Endothelial cell (in vitro differentiated cells): ENCODE measurements at regions not wholly inside any gene's neighbourhood (a gene's known extent, or its start where the extent isn't known, plus 50 kb on each side); places are given as distances from the start of the nearest gene placed in this dataset.

Source experiments
- DNase-seq: peaks from one replicate; pipeline ENCODE4 v3.0.0; 2021; ENCODE audit warnings: low spot score
- H3K27ac Mint-ChIP-seq: one replicate; pipeline ENCODE4 v1.8.0; 2021; ENCODE audit warnings: mixed read lengths, inconsistent platforms; ENCODE audit not compliant: unreplicated experiment
- H3K27me3 Mint-ChIP-seq: one replicate; pipeline ENCODE4 v1.8.0; 2021; ENCODE audit warnings: mild to moderate bottlenecking, moderate library complexity, mixed read lengths, inconsistent platforms; ENCODE audit not compliant: unreplicated experiment
- H3K36me3 Mint-ChIP-seq: one replicate; pipeline ENCODE4 v1.8.0; 2021; ENCODE audit warnings: mild to moderate bottlenecking, low read depth, mixed read lengths, inconsistent platforms; ENCODE audit not compliant: unreplicated experiment
- H3K4me1 Mint-ChIP-seq: one replicate; pipeline ENCODE4 v1.8.0; 2021; ENCODE audit warnings: mild to moderate bottlenecking, mixed read lengths, inconsistent platforms; ENCODE audit not compliant: unreplicated experiment
- H3K4me3 Mint-ChIP-seq: one replicate; pipeline ENCODE4 v1.8.0; 2021; ENCODE audit warnings: mild to moderate bottlenecking, mixed read lengths, inconsistent platforms; ENCODE audit not compliant: unreplicated experiment
- H3K9me3 Mint-ChIP-seq: one replicate; pipeline ENCODE4 v1.8.0; 2021; ENCODE audit warnings: mixed read lengths, inconsistent platforms; ENCODE audit not compliant: unreplicated experiment
- TF ChIP-seq, protein P1 (sequence below): fragments of 200-600 bp; sonication (generic); IDR thresholded peaks from one replicate; pipeline ENCODE4 v1.5.0; 2021; ENCODE audit warnings: antibody characterized with exemption; ENCODE audit not compliant: unreplicated experiment

DNA sequence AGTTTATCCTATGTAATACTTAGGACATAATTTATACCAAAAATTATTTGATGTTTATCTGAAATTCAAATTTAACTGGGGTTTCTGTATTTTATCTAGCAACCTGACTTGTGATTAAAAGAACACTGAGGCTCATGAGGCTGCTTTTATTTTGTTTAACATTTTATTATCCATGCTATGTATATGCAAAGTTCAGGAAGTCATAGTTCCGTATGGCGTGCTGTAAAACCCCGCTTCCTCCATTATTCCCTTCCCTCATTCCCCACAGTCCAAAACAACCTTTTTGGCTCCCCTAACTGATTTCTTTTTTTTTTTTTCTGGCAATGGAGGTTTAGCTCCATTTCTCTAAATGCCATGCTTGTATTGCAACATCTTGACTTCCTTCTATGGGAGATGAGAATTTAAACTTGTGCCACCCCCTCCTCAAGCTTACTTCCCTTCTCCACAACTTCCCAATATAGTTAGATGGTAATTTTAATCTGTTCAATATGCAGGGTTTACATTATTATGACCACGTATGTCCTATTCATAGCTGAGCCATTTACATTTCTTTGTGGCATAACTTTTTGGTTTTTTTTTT, 138.0 kb upstream of the DNAH14 start:
- no peak overlapping the region for H3K27ac Mint-ChIP-seq

DNA sequence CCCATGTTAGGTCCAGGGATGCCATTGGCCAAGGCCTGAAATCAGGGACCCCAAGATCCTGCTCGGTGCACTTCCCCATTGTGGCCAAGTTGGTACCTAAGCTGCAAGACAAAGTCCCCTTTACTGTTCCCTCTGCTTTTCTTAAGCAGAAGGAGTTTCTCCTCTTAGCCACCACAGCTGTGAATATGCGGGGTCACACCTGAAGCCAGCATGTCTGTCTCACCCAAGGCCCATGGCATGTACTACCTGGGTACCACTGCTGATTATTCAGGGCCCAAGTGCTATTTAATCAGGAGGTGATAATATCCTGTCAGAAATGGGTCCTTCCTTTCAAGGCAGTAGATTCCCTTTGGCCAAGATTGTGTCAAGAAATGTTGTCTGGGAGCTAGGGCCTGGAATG, 133.9 kb upstream of the DNAH14 start:
- DNase-seq = no peak
- H3K4me1 Mint-ChIP-seq = peaks cover 11% of the 10 kb centered on the region
- TF ChIP-seq, protein P1, sequence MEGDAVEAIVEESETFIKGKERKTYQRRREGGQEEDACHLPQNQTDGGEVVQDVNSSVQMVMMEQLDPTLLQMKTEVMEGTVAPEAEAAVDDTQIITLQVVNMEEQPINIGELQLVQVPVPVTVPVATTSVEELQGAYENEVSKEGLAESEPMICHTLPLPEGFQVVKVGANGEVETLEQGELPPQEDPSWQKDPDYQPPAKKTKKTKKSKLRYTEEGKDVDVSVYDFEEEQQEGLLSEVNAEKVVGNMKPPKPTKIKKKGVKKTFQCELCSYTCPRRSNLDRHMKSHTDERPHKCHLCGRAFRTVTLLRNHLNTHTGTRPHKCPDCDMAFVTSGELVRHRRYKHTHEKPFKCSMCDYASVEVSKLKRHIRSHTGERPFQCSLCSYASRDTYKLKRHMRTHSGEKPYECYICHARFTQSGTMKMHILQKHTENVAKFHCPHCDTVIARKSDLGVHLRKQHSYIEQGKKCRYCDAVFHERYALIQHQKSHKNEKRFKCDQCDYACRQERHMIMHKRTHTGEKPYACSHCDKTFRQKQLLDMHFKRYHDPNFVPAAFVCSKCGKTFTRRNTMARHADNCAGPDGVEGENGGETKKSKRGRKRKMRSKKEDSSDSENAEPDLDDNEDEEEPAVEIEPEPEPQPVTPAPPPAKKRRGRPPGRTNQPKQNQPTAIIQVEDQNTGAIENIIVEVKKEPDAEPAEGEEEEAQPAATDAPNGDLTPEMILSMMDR = no peak
- H3K4me3 Mint-ChIP-seq = no peak overlapping the region
- no peaks in the 10 kb centered on the region for H3K9me3 Mint-ChIP-seq
- H3K36me3 Mint-ChIP-seq = no peaks in the 10 kb centered on the region
- H3K27me3 Mint-ChIP-seq = peaks cover 3% of the 10 kb centered on the region
- no peak overlapping the region for H3K27ac Mint-ChIP-seq

More for the DNA sequence above, 138.0 kb upstream of the DNAH14 start:
- Mint-ChIP-seq H3K4me3 (no peak overlapping the region), H3K4me1 (peaks cover 2% of the 10 kb centered on the region), H3K27me3 (peaks cover 10% of the 10 kb centered on the region), H3K36me3 (no peaks in the 10 kb centered on the region), H3K9me3 (peaks cover 4% of the 10 kb centered on the region)
- DNase-seq = no peak
- TF ChIP-seq, protein P1 = no peak

DNA sequence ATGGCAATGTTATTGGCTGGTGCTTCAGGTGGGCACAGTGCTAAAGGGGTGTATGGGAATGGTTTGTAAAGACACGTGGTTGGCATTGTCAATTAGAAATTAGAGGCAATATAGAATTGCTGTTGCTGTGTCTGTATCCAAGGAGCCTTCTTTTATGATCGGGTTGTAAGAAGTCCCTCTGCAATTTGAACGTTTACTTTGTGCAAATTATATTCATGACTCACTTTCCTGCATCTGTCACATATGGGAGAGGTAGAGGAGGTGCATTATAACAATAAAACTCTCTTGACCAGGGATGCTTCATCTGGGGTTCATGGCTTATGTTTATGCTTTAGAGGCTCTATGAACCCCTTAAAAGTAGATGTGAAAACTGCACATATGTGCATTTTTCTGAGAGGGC, 130.4 kb upstream of the DNAH14 start:
- TF ChIP-seq, protein P1 = no peak
- Mint-ChIP-seq H3K4me1 (peaks cover 13% of the 10 kb centered on the region), H3K27ac (peak overlapping the region; percentile 31), H3K4me3 (no peak overlapping the region), H3K27me3 (peaks cover 3% of the 10 kb centered on the region), H3K9me3 (no peaks in the 10 kb centered on the region), H3K36me3 (no peaks in the 10 kb centered on the region)
- DNase-seq = no peak

DNA sequence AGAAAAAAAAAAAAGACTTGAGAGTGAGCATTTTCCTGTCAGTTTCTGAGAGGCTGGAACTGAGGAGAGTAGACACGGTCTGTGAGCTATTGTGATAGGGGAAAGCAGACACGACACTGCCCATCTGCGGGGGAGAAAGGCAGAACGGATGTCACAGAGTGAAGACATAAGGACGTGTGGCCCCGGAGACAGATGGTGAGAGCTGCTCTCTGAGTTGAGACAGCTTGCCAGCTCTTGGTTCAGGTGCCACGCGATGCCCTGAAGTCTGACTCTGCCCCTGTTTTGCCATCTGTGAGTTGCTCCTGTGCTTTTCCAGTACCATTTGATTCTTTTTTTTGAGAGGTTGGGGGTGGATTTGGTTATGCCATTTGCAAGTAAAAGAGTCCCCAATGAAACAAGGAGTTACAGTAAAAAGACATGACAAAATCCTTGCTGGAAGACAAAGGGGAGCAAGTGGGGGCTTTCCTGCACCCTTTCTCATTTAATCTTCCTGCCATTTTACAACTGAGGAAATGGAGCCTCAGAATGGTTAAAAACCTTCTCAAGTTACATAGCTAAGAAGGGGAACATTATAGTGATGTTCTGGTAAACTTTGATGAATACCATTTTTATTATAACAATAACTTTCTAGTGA, 128.9 kb upstream of the DNAH14 start:
- TF ChIP-seq, protein P1 = no peak
- Mint-ChIP-seq H3K27me3 (peaks cover 3% of the 10 kb centered on the region), H3K4me1 (peaks cover 13% of the 10 kb centered on the region), H3K4me3 (no peak overlapping the region), H3K27ac (no peak overlapping the region), H3K9me3 (no peaks in the 10 kb centered on the region), H3K36me3 (no peaks in the 10 kb centered on the region)
- DNase-seq = no peak

DNA sequence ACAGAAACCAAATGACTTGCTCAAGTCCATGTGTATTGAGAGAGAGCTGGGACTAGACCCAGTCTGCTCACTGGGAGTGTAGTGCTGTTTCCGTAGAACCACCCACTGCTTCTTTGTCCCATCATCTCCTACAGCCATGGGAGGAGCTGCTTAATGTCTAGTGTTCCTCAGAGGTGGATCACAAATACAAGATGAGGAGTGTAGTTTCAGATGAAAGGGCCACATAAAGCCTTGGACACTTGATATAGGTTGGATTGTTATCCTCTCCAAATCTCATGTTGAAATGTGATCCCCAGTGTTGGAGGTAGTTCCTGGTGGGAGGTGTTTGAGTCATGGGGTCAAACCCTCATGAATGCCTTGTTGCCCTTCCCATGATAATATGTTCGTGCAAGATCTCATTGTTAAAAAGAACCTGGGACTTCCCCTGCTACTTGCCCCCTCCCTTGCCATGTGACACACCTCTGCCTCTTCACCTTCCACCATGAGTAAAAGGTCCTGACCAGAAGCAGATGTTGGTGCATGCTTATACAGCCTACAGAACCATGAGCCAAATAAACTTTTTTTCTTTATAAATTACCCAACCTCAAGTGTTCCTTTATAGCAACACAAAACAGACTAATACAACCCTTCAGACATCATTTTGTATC, 127.5 kb upstream of the DNAH14 start:
- no peaks in the 10 kb centered on the region for H3K9me3 Mint-ChIP-seq
- peaks cover 3% of the 10 kb centered on the region for H3K27me3 Mint-ChIP-seq
- no peak overlapping the region for H3K4me3 Mint-ChIP-seq
- TF ChIP-seq, protein P1 = no peak
- peaks cover 13% of the 10 kb centered on the region for H3K4me1 Mint-ChIP-seq
- H3K27ac Mint-ChIP-seq = no peak overlapping the region
- DNase-seq = no peak
- H3K36me3 Mint-ChIP-seq = no peaks in the 10 kb centered on the region
